Hypothalamus (tissue), 51 donors: ENCODE measurements at regions not wholly inside any gene's neighbourhood (a gene's known extent, or its start where the extent isn't known, plus 50 kb on each side); places are given as distances from the start of the nearest gene placed in this dataset.

ENCODE experiments used
- DNase-seq, 51 donors: peaks; one replicate each; lab custom pipeline; 2025; lab: John Stamatoyannopoulos, UW

DNA sequence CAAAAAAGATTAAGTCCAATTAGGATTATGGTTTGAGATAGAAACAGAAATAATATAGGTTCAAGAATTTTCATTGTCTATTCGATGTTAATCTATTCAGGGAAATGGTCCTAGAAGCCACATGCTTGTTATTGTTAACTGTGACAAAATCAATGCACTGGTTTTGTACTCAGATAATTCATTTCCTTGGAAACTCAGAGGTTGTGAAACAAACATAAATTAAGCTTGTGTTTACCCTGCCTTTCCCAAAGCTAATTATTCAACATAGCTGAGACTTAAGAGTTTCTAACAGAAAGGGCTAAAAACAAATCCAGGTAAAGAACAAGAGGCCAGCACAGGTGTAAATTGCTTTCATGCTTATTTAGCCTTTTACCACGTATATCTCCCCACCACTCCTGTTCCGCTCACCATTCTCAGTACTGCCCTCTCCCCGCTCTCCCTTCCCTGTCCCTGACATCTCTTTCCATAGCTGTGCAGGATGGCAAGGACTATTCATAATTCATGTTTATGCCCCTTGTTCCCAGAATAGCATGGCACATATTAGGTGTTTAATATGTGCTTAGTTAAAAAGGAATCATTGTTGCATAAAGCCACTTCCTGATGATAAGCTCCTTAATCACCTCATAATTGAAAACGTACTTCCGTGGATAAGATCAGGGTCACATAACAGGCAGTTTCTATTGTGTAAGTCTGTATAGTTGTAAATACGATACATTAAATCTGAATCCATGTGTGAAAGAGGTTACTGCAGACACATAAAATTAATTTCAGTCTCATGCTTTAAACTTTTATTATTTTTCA is 131.8 kb upstream of the USP15 start:
- no peak for DNase-seq

DNA sequence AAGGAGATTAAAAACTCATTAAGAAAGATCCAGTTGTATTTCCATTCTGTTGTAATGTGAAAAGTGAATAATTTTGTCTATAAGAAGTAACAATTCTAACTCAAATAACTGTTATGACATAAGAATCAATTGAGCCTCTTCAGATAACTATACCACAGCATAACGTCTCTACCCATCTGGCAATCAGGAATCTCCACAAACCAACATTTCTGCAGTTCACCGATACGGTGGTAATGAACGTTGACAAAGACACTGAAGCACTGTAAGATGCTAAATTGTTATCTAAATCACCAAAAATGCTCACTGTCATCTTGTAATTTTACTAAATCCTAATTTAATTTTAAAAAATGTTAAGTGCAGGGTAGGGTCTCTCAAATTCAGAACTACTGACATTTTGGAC is 130.9 kb upstream of the USP15 start:
- no peak for DNase-seq

DNA sequence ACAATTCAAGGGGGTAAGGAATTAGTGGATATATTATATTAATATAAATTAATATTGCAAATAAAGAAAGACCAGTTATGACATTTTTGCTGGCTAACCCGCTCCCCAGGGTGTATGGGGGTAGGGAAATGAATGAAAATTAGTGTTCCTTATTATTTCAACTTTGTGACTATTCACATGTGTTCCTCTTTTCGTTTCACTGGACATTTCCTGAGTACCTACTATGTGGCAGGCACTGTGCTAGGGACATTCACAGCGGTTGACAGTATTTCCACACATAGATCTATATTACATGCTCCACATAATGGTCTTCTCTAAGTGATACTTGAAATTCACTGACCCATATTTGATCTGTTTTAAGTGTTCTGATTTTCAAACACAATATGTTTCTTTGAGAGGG is 129.8 kb upstream of the USP15 start:
- no peak for DNase-seq

DNA sequence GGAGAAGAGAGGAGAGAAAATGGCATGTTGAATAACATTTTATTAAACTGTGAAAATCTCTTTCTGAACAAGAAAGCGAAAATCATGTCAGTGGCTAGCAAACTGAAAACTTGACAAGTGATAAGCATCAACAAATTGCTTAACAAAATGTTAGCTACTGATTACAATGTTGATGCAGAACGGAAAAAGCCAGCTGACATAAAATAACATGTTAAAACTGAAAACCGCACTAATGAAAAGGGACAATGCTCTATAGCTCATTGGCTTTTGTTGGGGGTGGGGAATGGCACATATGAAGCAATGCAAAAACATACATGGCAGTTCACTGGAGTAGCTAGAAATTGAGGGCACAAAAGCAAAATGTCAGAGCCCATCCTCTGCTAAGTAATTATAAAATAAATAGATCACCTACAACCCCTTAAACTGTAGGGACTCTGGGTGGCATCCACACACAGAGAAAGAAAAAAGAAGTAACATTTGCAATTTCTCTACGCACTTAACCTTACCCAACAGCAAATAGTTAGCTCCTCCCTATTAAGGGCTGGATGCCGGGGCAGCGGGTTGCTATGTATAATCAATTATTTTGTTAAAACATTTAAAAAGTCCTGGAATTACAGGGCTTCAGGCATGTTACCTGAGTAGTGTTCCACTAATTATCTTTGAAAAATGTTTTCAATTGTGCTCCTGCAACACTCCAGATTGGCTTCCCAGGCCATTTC is 129.2 kb upstream of the USP15 start:
- no peak for DNase-seq

DNA sequence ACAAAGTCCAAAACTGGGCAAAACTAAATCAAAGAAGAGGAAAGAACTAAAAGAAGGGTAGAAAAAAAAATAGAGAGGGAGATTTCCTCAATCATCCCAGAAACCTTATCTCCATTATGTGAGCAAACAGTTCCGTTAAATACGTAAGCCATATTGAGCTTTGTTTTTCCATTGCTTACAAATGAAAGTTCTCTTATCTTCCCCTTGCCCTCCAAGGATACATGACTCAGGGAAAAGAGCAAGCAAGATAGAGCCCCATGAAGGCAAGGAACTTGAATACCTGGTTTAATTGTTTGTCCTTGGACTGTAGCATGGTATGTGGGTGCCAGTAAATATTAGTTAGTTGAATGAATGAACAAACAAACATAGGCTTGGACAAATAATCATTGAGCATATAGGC is 126.8 kb upstream of the USP15 start:
- no peak for DNase-seq

DNA sequence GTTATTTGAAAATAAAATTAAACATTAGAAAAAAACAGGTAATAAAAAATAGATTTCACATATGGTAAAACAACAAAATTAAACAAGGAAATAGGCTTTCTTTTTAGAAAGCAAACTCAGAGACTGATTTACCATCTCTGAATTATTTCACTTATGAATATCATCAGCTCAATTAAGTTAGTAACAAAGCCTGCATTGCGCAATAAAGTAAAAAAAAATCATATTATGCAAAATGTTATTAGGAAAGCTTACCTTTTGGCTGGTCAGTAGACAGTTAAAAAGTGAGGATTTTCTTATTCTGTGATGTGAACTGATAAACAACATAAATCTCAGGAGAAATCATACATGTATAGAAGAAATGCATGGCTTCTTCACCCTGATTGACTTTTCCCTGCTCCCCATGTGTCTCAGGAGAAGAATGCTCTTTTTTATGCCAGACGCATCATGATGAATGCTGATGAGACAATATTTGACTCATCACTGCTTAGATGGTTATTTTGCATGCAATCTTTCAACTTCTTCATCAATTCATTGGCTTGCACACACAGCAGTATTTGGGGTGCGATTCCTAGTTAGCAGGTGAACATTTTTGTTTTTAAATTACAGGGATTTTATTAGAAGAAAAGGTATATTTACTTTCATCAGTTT is 124.5 kb upstream of the USP15 start:
- DNase-seq: no peak

DNA sequence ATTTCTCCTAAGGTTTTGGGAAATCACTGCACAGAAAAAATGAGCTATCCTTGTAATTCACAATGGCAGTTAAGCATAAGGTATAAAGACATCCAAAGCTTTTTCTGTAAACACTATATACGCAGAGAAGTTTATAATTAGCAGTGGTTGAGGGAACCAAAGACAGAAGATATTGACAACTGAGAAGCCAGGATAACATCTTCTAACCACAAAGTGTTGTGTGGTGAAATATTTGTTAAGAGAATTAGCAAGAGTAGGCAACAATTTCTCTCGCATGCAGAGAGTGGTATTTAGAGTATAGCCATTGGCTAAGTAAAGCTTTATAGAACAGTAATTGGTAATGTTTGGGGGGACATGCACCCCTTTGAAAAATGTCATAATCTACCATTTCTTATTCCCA is 123.7 kb upstream of the USP15 start:
- DNase-seq: no peak

DNA sequence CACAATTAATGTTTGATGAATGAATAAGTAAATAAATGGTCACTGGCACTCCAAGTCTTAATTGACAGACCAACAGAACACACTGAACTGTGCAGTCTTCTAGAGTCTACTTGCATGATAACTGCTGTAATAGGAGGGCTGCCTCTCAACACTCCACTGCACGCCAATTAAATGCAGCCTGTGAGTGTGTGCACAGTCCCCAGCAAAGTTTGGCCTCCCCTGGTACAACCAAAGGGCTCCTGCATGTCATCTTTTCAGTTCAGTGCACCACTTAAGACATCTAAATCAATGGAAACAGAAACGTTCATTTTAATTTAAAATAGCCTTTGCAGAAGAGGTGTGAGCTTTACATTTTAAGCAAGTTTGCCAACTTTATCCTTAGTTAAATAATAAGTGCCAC is 121.7 kb upstream of the USP15 start:
- no peak for DNase-seq

DNA sequence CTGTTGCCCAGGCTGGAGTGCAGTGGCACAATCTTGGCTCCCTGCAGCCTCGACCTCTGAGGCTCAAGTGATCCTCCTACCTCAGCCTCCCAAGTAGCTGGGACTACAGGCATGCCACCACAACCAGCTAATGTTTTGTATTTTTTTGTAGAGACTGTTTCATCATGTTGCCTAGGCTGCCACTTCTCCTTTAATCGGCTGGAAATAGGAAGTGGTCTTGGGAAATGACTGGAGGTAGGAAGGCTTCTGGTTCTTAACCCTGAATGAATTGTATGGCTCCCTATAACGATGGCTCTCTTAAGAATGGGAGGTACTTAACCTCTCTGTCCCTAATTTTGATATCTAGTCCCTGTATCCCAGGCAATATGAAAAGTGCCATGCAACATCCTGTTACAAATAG is 113.9 kb upstream of the USP15 start:
- DNase-seq: no peak

DNA sequence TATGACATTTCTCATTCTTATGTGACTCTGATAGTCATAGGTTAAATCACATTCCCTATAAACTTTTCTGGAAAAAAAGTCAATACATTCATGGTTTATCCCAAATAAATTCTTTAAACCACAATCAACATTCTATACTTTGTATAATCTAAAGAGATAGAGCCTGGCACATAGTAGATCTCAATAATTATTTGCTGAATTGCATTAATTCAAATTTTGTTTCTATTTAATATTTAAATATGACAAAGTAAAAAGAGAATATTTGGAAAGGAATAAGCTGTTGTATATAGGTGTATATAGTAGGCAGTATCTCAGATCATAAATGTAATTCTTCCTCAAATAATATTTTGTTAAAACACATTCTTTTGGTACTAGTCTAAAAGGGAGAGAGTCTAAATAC is 102.2 kb upstream of the USP15 start:
- no peak for DNase-seq

DNA sequence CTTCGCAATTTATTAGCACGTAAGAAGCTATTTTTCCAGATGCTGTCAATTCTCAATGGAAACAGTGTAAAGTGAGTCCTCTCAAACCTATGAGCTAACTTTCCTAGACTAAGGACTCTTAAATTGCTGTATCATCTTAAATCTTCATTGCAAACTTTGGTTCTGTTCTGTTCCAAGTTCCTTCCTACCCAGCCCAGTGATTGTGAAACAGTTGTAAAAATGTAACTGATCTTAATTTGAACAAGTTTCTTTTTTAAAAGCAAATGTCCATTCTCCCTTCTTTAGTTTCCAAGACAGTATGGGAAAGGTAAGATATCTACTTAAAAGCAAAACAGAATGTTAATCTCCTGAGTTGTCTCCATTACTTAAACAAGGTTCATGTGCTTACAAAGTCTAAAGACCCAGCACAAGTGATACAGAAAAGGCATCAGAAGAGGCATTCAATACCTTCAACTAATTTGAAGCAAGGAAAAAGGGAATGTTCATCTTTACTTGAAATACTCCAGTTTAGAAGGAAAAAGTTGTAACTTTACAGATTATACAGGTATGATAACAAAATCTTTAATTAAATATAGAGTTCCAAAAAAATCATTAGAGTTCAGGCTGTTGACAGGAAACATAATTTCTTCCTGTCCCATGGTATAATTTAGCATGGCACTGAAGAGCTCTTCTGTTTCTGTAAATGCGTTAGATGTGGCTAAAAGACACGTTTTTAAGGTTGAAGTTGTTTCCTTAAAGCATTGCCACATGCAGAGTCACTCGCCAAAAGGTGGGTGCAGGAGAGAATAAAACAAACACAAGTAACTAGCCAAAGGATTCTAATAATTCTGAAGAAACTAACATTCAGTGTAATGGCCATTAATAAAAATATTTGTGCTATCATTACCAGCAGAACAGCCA is 101.5 kb upstream of the USP15 start:
- DNase-seq: no peak

DNA sequence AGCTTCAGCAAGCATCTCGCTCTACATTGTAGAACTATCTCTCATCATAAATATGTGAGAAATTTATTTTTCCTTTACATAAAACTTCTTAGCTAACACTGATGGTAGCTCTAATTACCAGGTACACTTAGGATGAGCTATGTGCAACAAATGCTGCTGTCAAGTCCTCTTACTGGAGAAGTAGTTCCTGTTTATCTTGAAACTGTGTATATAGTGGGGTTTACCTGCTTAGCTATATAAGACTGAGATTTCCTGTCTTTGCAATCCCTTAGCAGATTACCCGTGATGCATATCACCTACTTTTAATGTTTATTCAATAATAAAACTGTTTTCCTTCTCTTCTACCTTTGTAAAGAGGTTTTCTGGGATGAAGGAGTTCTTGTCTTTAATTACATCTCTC is 98.0 kb upstream of the USP15 start:
- DNase-seq: no peak

DNA sequence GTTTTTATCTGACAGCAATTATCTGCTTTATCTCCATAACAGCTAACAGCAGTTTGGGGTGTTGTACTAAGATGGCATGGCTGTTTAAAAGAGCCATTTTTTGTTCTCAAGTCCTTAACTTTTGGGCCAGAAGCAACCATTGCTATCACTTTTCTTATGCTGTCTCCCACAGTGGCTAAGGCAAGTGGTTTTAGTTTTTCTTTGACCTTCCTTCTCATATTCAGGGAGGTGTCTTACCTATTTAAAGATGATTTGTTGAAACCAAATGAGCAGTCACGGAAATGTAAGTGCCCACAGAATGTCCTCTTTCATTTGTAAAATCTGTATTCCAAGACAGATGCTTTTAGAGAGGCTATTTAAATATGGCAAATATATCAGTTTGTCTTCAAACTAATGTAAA is 96.8 kb upstream of the USP15 start:
- no peak for DNase-seq

DNA sequence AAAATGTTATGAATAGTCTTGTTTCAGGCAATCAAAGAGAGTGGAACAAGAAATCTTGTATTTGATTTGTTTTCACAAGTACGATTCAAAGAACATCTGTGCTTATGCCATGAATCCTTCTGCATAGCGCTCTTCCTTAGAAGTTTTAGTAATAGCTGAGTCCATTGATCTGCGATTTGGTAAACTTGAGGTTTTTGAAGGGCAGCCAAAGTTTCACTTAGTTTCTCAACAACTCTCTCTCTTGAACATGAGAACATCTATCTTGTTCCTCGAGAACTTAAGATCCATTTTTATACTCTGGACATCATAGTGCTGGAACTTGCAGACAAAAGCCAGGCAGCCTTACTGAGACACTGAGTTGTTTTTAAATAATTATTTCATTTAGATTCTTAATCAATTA is 96.2 kb upstream of the USP15 start:
- DNase-seq: no peak

DNA sequence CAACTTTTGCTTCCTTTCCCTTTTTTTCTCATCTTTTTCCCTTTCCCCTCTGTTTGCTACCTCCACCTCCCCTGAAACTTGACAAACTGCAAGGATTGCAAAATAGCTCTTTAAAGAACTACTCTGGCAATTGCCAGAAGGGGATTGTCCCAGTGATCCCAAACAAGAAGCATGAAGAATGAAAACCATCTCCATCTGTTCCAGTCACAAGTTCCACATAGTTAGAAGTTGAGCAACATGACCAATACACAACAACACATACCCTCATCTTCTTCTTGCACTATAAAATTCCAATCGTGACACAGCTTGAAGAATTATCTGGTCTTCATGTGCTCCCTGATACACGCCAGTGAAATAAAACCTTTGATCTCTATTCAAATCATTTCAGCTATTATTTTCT is 93.7 kb upstream of the USP15 start:
- DNase-seq: no peak

DNA sequence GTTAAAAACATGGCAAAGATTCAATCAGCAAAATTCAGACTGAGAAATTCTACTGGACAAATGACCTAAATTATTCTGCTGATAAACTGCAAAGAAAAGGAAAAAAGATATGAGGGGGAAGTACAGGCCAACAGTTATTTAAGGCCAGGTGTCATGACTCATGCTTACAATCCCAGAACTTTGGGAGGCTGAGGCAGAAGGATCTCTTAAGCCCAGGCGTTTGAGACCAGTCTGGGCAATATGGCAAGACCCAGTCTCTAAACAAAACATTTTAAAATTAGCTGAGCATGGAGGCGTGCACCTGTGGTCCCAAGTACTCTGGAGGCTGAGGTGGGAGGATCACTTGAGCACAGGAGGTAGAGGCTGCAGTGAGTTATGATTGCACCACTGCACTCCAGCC is 91.8 kb upstream of the USP15 start:
- no peak for DNase-seq

DNA sequence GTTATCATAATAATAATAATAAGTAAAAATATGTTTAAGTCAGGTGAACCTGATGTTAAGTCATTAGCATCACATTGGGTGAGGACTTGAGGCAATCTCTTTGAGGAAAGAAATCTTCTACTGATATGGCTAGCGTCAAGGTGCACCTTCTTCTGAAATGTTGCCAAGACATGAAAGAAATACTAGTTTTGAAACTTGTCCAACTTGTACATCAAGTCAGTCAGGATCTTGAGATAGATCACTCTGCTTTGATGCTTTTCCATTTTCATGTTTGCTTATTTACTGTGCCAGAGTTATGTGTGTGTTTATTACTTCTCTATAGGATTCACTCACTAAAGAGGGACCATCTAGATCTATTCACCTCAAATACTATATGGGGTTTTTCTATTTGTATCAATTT is 90.0 kb upstream of the USP15 start:
- no peak for DNase-seq

DNA sequence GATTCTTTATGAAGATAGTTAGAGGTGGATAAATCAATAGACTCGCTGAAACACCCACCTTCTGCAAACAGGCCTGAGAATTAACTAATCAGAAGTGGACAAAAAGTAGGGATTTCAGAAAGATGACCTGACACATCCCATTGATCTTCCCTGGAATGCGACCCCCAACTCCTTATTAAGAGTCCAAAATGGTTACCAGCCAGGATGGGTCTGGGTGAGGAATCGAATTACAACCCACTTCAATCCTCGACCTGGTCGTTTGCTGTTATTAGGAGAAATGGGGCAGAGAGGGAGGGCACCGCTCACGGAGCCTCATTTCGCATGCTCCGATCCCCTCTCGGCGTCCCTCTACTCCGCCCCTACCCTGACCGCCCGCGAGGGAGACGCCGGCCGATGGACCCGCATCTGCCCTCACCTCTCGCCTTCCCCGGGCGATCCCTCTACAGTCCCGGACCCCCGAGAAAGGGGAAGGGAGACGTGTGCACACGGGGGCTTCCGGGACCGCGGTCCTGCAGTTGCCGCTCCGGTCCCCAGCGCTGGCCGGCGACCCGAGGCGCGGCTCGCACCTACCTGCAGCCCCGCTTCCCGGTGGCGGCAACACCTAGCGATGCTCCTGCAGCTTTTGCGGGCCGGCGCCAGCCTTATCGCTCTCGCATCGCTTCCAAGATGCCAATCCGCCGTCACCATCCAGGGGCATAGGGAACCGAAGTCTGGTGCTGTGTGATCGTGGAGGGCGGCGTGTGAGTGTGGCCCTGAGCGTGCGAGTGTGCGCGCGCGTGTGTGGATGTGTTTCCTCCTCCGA is 69.3 kb upstream of the USP15 start:
- DNase-seq: peak in 10 of 51 donors; percentile 1 to 47 (median 14)

DNA sequence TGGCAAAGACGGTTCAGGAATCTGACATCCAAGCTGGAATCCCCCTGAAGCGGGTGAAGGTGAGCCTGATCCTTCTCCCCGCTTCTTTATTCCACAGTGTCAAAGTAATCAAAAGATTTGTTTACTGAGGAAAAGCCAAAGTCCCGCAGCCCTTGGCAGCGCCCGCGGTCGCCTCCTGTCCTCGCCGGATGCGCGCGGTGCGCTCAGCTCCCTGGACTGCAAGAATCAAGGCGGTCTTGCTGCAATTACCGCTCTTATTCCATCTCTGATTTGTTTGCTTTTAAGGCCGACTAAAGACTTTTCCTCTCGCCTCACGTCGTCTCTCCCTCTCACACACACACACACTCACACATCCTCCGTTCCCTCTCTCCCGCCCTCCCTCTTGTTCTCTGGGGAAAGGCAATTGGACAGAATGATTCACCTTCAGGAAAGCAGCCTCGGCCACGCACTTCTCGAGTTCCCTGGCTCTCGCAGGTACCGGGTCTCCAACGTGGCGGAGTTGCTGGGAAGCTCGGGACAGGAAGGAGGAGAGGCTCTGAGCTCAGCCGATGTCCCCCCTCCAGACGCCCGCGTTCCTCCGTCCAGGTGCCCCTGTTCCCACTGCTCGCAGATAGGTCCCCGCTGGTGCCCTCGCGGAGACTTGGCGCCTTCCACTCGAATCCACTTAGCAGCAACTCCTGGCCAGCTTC is 68.6 kb upstream of the USP15 start:
- peak in 15 of 51 donors; percentile 3 to 58 (median 14) for DNase-seq
